Activated T-helper 17 cell treated with anti-CD3 and anti-CD28 coated beads, Interleukin-2, amount 50 U/mL, for 72 hours (primary cell): ENCODE measurements at regions not wholly inside any gene's neighbourhood (a gene's known extent, or its start where the extent isn't known, plus 50 kb on each side); places are given as distances from the start of the nearest gene placed in this dataset.

ENCODE experiments used
- ATAC-seq: fragments of 150-1000 bp; cut with Tn5 transposase; replicated peaks from 2 replicates; pipeline ENCODE4 v1.10.0; 2021; ENCODE audit warnings: mild to moderate bottlenecking, moderate library complexity
- H3K27ac Mint-ChIP-seq: one replicate; pipeline ENCODE4 v1.8.0; 2022; ENCODE audit warnings: mixed read lengths
- H3K27me3 Mint-ChIP-seq: one replicate; pipeline ENCODE4 v1.8.0; 2022; ENCODE audit warnings: mixed read lengths
- H3K36me3 Mint-ChIP-seq: one replicate; pipeline ENCODE4 v1.8.0; 2022; ENCODE audit warnings: low read depth, mild to moderate bottlenecking, mixed read lengths
- H3K4me1 Mint-ChIP-seq: one replicate; pipeline ENCODE4 v1.8.0; 2022; ENCODE audit warnings: mixed read lengths
- H3K4me3 Mint-ChIP-seq: one replicate; pipeline ENCODE4 v1.8.0; 2022; ENCODE audit warnings: mild to moderate bottlenecking, mixed read lengths
- H3K9me3 Mint-ChIP-seq: one replicate; pipeline ENCODE4 v1.8.0; 2022; ENCODE audit warnings: mixed read lengths

DNA sequence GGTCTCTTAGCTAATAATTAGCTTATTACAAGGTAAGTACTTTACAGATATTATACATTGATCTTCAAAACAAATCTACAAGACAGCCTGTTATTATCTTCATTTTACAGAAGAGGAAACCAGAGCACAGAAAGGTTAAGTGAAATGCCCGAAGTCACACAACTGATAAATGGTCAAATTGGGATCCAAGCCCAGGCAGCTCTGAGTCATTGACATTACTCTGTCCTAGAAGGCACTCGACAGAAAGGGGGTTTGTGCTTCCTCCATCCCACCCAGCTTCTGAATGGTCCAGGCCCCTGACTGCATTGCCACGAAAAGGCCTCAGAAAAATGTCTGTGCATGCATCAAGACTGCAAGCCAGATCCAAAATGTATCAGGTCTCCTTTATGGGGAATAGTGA is 81.3 kb upstream of the ZNF438 start:
- Mint-ChIP-seq H3K27me3 (no peaks in the 10 kb centered on the region), H3K4me3 (no peak overlapping the region), H3K4me1 (no peaks in the 10 kb centered on the region), H3K36me3 (no peaks in the 10 kb centered on the region), H3K27ac (no peak overlapping the region), H3K9me3 (no peaks in the 10 kb centered on the region)
- no peak for ATAC-seq

DNA sequence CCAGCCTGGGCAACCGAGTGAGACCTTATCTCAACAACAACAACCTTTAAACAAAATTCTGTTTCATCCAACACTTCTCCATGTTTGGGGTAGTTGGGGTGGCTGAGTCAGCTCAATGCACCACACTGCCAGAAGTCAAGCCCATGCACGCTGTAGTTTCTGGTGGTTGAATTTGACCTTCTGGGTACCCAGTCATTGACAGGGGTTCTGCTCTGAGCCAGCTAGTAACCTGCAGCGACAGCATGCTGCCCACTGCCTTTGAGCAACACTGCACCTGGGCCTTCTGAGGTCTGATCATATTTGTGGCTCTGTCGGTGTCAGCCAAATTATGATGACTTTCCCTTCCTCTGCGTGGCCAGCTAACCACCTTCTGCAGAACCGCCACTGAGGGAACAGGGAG is 84.6 kb upstream of the ZNF438 start:
- no peak overlapping the region for H3K4me3 Mint-ChIP-seq
- no peak for ATAC-seq
- H3K4me1 Mint-ChIP-seq, result no peaks in the 10 kb centered on the region
- no peaks in the 10 kb centered on the region for H3K9me3 Mint-ChIP-seq
- H3K27me3 Mint-ChIP-seq, result no peaks in the 10 kb centered on the region
- no peak overlapping the region for H3K27ac Mint-ChIP-seq
- no peaks in the 10 kb centered on the region for H3K36me3 Mint-ChIP-seq

DNA sequence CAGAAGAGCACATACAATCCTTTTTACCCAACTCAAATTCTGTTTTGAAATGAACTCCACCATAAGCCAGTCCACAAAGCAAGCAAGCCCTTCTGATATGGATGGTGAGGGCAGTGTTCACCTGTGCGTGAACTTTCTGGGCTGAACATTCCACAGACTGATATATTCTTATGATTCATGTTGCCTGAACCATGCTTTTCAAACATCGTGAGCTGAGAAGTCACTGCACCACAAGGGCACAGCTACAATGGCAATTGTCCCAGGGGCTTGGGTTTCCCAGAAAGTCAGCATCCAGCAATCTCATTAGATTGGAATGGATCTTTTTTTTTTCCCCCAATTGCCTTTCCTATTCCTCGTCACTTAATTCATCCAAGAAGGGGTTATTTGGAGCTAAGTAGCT is 86.9 kb upstream of the ZNF438 start:
- Mint-ChIP-seq H3K36me3 (no peaks in the 10 kb centered on the region), H3K27ac (no peak overlapping the region), H3K9me3 (no peaks in the 10 kb centered on the region), H3K4me3 (no peak overlapping the region), H3K4me1 (no peaks in the 10 kb centered on the region), H3K27me3 (no peaks in the 10 kb centered on the region)
- no peak for ATAC-seq

DNA sequence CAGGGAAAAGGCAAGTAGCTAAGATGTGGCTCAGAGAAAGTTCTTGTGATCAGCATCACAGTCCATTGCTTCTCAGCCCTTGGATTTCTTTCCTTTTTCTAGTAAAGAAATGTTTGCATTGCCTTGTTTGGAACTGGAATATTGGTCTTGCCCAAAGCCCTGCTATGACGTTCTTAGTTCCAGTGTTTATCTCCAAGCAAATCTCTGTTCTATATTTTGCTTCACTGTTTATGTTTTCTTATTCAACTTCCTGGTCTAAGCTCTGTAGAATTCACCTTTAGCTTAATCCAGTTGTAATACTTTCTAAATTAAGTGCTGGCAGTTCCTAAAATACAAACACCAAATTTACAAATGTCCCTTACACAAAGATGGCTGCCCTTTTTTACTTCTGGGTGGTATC is 88.7 kb upstream of the ZNF438 start:
- ATAC-seq, result no peak
- no peaks in the 10 kb centered on the region for H3K9me3 Mint-ChIP-seq
- H3K27ac Mint-ChIP-seq, result no peak overlapping the region
- no peaks in the 10 kb centered on the region for H3K36me3 Mint-ChIP-seq
- H3K4me1 Mint-ChIP-seq, result no peaks in the 10 kb centered on the region
- peaks cover 3% of the 10 kb centered on the region for H3K27me3 Mint-ChIP-seq
- H3K4me3 Mint-ChIP-seq, result no peak overlapping the region

DNA sequence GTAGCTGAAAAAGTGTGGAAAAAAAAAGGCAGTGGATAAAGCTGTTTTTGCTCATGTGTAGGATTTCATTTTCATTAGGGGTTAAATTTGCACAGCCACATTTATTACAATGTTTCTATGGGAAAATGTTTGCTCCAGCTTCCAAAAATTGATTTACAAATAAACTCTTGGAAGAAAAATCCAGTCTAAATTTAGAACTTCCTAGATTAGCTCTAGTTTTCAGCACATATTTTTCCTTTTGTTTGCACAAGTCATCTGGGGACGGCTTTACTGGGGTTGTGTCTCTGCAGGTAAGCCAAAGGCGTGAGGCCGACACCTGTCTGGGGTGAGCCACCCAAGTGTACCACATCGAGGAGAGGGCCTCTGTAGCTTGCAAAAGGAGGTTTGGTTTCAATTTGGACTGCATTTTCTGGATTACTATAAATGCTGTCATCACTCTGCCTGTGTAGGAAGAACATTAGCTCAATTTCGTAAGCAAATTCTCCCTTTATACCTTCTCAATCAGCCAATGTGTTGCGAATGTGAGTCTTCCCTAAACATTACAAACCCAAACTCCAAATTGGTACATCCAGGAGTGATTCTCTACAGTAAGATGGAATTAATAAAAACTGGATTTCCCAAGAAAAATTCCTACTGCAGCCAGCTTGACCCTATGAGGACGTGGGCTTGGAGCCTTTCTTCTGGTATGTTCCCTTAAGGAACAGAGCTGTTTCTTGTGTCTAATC is 89.5 kb upstream of the ZNF438 start:
- Mint-ChIP-seq H3K27me3 (peaks cover 3% of the 10 kb centered on the region), H3K4me3 (no peak overlapping the region), H3K36me3 (no peaks in the 10 kb centered on the region), H3K9me3 (no peaks in the 10 kb centered on the region), H3K4me1 (no peaks in the 10 kb centered on the region), H3K27ac (no peak overlapping the region)
- no peak for ATAC-seq

DNA sequence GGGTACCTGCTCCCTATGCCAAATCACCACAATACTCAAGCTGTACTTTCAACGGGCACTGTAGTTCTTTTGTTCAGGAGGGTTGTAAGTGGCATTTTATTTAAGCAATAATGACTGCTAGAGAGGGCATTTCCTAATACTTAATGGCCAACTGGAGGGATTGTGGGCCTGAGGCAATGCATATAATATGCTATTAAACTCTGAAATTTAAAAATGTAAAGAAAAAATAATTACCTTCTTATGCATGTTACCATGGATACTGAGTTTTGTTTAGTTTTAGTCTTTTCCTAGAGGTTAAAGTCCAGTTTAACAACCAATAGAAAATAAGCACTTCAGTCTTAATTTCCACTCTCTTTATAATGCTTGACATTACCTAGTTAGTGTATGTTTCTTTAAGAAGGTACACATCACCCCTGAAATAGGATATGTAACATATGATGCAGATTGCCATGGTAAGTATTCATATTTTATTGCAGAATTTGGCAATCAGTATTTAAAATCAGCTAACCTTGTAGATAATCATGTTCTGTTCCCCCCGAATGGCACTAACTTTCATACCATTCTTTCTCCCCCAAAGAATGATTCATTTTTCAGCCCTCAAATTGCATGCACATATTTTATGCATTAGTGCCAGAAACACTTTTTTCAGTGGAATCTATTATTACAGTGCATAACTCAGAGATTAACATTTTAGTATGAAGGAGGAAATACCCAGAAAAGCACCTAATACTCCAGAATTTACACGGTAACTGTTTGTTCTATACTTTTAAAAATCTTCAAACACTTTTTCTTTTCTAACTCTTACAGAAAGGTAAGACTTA is 90.3 kb upstream of the ZNF438 start:
- no peaks in the 10 kb centered on the region for H3K4me1 Mint-ChIP-seq

DNA sequence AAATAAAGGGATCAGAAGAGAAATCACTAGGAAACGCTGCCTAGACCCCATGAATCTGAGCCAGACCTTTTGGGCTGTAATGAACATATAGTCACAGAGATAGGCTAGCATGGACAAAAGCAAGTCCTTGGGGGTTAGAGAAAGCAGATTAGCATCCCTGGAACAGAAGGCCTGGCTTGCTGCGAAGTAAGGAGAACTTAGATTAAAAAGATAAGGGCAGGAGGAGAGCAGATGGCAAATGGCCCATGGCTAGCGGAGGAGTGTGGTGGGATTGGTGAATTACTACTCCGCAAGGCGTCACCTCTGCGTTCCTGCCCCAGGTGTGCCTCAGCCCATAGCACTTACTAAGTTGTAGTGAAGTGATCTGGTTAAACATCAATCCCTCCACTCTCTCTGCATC is 92.3 kb upstream of the ZNF438 start:
- H3K4me1 Mint-ChIP-seq, result no peaks in the 10 kb centered on the region

More for the DNA sequence above, 90.3 kb upstream of the ZNF438 start:
- Mint-ChIP-seq H3K36me3 (no peaks in the 10 kb centered on the region), H3K9me3 (no peaks in the 10 kb centered on the region), H3K27me3 (peaks cover 3% of the 10 kb centered on the region), H3K4me3 (no peak overlapping the region), H3K27ac (no peak overlapping the region)
- ATAC-seq, result peak; percentile 18

DNA sequence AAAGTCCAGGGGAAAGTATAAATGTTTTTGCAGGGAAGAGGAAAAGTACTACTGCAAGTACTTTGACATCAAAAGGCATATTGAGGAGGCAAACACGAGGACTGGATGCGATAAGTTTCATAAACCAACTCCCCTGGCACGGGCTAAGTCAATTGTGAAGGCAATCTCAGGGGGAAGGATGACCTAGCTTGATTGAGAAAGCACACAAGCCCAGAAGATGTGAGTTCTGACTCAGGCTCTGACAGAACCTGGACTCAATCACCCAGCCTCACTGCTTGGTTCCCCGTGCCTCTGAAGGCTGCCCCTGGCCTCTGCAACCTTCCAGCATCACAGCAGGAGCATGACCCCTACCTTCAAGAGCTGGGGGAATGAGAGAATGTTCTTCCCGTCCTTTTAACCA is 93.2 kb upstream of the ZNF438 start:
- peaks cover 3% of the 10 kb centered on the region for H3K27me3 Mint-ChIP-seq
- ATAC-seq, result peak; percentile 30
- no peaks in the 10 kb centered on the region for H3K4me1 Mint-ChIP-seq
- no peaks in the 10 kb centered on the region for H3K36me3 Mint-ChIP-seq
- no peak overlapping the region for H3K4me3 Mint-ChIP-seq
- H3K9me3 Mint-ChIP-seq, result no peaks in the 10 kb centered on the region
- H3K27ac Mint-ChIP-seq, result no peak overlapping the region

More for the DNA sequence above, 92.3 kb upstream of the ZNF438 start:
- Mint-ChIP-seq H3K27ac (no peak overlapping the region), H3K27me3 (peaks cover 3% of the 10 kb centered on the region), H3K36me3 (no peaks in the 10 kb centered on the region), H3K4me3 (no peak overlapping the region), H3K9me3 (no peaks in the 10 kb centered on the region)
- ATAC-seq, result no peak

DNA sequence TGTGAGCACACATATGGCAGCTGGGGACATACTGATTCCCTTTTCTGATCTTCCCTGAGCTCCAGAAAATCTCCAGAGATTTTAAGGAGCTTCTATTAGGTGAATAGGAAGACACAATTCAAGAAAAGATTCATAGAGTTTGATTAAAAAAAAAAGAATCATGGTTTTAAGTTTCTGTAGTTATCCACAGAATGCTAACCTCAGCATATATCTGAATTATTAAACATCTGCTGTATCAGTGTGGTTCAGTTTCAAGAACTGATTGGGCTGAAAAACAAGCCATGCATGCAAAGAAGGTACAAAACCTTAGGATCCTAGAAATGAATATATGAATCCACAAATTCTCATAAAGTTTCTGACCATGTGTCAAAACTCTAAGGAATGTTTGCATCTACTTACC is 94.1 kb upstream of the ZNF438 start:
- ATAC-seq, result no peak
- Mint-ChIP-seq H3K36me3 (no peaks in the 10 kb centered on the region), H3K27me3 (peaks cover 3% of the 10 kb centered on the region), H3K4me3 (no peak overlapping the region), H3K4me1 (no peaks in the 10 kb centered on the region), H3K27ac (no peak overlapping the region), H3K9me3 (no peaks in the 10 kb centered on the region)

DNA sequence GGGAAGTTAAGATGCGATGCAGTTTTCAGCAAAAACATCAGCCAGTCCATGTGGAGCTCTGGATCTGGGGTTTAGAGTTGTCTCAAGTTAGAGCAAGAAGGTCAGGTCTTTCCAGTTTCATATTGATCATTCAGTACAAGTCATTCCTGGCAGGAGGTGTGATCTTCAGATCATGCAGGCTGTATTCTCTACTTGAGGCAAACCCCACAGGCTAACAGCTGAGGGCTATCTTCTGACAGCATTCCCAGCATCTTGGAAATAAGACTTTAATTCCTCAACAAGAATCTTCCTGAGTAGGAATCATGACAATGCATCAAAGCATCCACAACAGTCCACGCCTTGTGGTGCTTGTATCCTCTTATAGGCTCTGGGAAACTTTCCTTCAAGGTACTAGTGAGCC is 94.9 kb upstream of the ZNF438 start:
- Mint-ChIP-seq H3K9me3 (no peaks in the 10 kb centered on the region), H3K36me3 (no peaks in the 10 kb centered on the region), H3K27me3 (peaks cover 3% of the 10 kb centered on the region), H3K27ac (peak overlapping the region; percentile 43), H3K4me3 (no peak overlapping the region), H3K4me1 (no peaks in the 10 kb centered on the region)
- ATAC-seq, result peak; percentile 72

DNA sequence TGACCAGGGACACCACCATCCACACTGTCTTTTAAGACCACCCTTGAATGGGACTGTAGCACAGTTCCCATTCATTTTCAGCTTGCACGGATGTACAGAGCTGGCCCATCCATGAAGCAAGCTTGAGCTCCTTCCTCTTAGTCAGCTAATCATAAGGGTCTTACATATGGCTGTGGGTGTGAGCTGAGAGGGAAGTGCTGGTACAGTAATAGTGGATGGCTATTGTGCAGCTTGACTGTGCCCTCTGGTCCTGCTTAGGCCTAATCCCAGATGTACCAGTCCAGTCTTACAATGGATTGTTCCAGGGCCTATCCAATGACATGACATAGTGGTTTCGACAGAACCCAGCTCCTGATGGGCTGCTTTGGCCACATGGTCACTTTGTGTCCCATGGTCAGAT is 96.9 kb upstream of the ZNF438 start:
- no peak for ATAC-seq
- Mint-ChIP-seq H3K4me3 (no peak overlapping the region), H3K9me3 (no peaks in the 10 kb centered on the region), H3K27me3 (peaks cover 3% of the 10 kb centered on the region), H3K27ac (peak overlapping the region; percentile 18), H3K36me3 (no peaks in the 10 kb centered on the region), H3K4me1 (no peaks in the 10 kb centered on the region)

DNA sequence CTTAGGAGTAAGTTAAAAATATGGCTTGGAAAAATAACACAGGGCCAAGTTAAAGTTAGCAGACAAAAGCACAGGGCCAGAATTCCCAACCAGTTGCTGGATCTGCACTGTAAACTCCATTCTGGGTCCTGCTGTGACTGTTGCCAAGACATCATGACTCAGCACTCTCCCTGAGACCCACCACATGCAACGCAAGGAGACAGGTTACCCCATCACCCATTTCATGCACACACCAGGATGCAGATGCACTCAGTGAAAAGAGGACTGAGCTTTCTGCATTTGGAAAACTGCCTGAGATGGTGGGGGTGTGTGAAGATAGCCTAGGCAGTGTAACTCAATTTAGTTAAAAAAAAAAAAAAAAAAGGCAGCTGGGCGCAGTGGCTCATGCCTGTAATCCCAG is 97.6 kb upstream of the ZNF438 start:
- no peaks in the 10 kb centered on the region for H3K4me1 Mint-ChIP-seq
- no peaks in the 10 kb centered on the region for H3K9me3 Mint-ChIP-seq
- H3K4me3 Mint-ChIP-seq, result no peak overlapping the region
- H3K27ac Mint-ChIP-seq, result no peak overlapping the region
- no peak for ATAC-seq
- no peaks in the 10 kb centered on the region for H3K36me3 Mint-ChIP-seq
- no peaks in the 10 kb centered on the region for H3K27me3 Mint-ChIP-seq

DNA sequence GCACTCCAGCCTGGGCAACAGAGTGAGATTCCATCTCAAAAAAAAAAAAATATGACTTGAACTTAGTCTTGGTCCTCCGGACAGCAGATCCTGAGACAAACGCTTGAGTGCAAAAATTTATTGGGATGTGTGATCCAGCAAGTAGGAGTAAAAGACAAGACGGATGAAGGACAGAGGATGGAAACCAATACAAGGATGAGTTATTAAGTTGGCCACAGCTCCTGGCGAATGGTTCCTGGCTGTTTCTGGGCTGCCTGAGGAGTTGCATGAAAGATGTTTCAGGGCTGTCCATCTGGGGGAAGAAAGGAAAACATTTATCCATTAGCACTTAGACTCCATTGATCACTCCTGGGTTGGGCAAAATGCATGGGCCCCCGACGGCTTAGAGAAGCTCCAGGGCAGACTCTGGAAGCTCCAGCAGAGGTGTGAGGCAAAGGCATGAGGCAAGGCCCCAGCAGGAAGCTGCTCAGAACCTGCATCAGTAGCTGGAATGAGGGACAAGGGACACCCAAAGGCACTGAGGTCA is 98.3 kb upstream of the ZNF438 start:
- no peaks in the 10 kb centered on the region for H3K36me3 Mint-ChIP-seq
- H3K4me1 Mint-ChIP-seq, result peaks cover 3% of the 10 kb centered on the region
- no peak overlapping the region for H3K27ac Mint-ChIP-seq
- H3K4me3 Mint-ChIP-seq, result no peak overlapping the region
- no peaks in the 10 kb centered on the region for H3K27me3 Mint-ChIP-seq
- ATAC-seq, result no peak
- no peaks in the 10 kb centered on the region for H3K9me3 Mint-ChIP-seq

DNA sequence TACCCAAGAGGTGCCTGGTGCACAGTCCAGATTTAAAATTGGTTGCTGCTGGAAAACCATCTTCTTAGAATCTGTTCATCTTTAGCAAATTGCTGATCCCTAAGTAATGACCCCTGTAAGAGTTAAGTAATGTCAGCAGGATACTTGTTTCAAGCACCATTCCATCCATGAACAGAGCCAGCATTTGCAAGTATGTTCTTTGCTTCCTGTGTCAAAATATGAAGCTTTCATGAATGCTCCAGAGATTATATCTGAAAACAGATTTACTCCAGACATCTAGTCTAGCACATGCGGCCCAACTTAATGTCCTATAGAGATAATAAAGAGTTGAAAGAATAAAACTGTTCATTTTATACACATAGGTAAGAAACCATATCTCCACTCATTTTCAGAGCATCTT is 98.7 kb upstream of the ZNF438 start:
- H3K4me3 Mint-ChIP-seq, result no peak overlapping the region
- H3K4me1 Mint-ChIP-seq, result peaks cover 5% of the 10 kb centered on the region

DNA sequence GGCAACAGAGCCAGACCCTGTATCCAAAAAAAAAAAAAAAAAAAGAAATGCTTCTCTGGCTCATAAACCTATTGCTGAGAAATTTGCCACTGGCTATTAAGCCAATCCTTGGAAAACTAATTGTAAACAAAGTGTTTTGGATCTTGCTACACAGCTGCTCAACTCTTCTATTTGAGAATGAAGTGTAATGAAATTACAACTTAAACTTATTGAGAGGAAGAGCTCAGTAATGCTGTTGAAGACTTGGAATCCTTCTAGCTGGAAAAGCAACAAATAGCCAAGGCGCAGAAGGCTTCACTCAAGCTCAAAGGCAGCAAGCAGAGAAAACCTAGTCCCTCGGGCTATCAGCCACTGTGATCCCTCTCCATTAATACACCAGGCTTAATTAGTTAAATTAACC is 99.6 kb upstream of the ZNF438 start:
- Mint-ChIP-seq H3K27me3 (no peaks in the 10 kb centered on the region), H3K4me3 (no peak overlapping the region), H3K4me1 (peaks cover 9% of the 10 kb centered on the region), H3K9me3 (no peaks in the 10 kb centered on the region), H3K36me3 (no peaks in the 10 kb centered on the region), H3K27ac (no peak overlapping the region)
- ATAC-seq, result no peak

More for the DNA sequence above, 98.7 kb upstream of the ZNF438 start:
- Mint-ChIP-seq H3K27ac (no peak overlapping the region), H3K9me3 (no peaks in the 10 kb centered on the region), H3K36me3 (no peaks in the 10 kb centered on the region), H3K27me3 (no peaks in the 10 kb centered on the region)
- no peak for ATAC-seq
